T-cell (primary cell): ENCODE measurements at regions not wholly inside any gene's neighbourhood (a gene's known extent, or its start where the extent isn't known, plus 50 kb on each side); places are given as distances from the start of the nearest gene placed in this dataset.

Experiments used
- ATAC-seq, 4 experiments: fragments of 200-7000 bp in 3 of 4; fragments of 150-1000 bp in 1 of 4; cut with Tn5 transposase; replicated peaks in 1 of 4; 1 replicate in 3 of 4; 2 replicates in 1 of 4; pipeline ENCODE4 v1.10.0; 2021; ENCODE audit warnings: moderate library complexity in 3 of 4, mild to moderate bottlenecking in 2 of 4, moderate number of reproducible peaks in 1 of 4
- CTCF ChIA-PET, 2 donors: fragments of 300-600 bp; sonication (Branson Sonifier 250); formaldehyde crosslinking; loops; one replicate each; lab custom pipeline; 2022; ENCODE audit warnings: antibody characterized with exemption in 2 of 2; lab: Charles Lee
- POLR2A ChIA-PET, 2 donors: fragments of 300-600 bp; sonication (Branson Sonifier 250); formaldehyde crosslinking; loops; one replicate each; lab custom pipeline; 2022; ENCODE audit warnings: antibody characterized with exemption in 2 of 2; lab: Charles Lee
- DNase-seq, 35 experiments: peaks; one replicate each; pipeline versions ENCODE4 v3.0.0 to v3.0.0-alpha.2; 2013 to 2023
- H3K27ac ChIP-seq: one replicate; pipeline ENCODE4 v1.5.1; 2013; ENCODE audit warnings: low read length
- H3K27me3 ChIP-seq, 2 experiments: replicated peaks in 1 of 2; 1 replicate in 1 of 2; 2 replicates in 1 of 2; pipeline versions ENCODE4 v1.6.1 to v1.7.0; 2013; ENCODE audit warnings: low read length in 1 of 2, mixed read lengths in 1 of 2; ENCODE audit not compliant: control insufficient read depth in 2 of 2, insufficient read depth in 2 of 2; ENCODE audit errors: extremely low read depth in 1 of 2
- H3K36me3 ChIP-seq, 2 donors: 1 replicate in 1 of 2; 2 replicates in 1 of 2; pipeline versions ENCODE4 v1.6.1 to v1.7.0; 2013; ENCODE audit warnings: low read length in 1 of 2; ENCODE audit not compliant: control insufficient read depth in 2 of 2, insufficient read depth in 1 of 2; ENCODE audit errors: extremely low read depth in 1 of 2
- H3K4me1 ChIP-seq, 2 experiments: 1 replicate in 1 of 2; 2 replicates in 1 of 2; pipeline versions ENCODE4 v1.6.1 to v1.7.0; 2013; ENCODE audit warnings: low read length in 2 of 2, mixed read lengths in 1 of 2; ENCODE audit not compliant: insufficient read depth in 2 of 2, control insufficient read depth in 1 of 2; ENCODE audit errors: extremely low read depth in 1 of 2
- H3K4me3 ChIP-seq, 2 donors: 1 replicate in 1 of 2; 2 replicates in 1 of 2; pipeline versions ENCODE4 v1.5.1 to v1.7.0; 2013; ENCODE audit warnings: mild to moderate bottlenecking in 2 of 2, low read length in 1 of 2, moderate library complexity in 1 of 2; ENCODE audit not compliant: control insufficient read depth in 1 of 2; ENCODE audit errors: extremely low read depth in 1 of 2
- H3K9me3 ChIP-seq: 2 replicates; pipeline ENCODE4 v1.7.0; 2013
- H3K27ac Mint-ChIP-seq, 2 donors: one replicate each; pipeline ENCODE4 v1.8.0; 2020 to 2021; ENCODE audit warnings: mild to moderate bottlenecking in 2 of 2, mixed read lengths in 2 of 2
- H3K27me3 Mint-ChIP-seq, 2 donors: one replicate each; pipeline ENCODE4 v1.8.0; 2021 to 2022; ENCODE audit warnings: mixed read lengths in 2 of 2
- H3K36me3 Mint-ChIP-seq: one replicate; pipeline ENCODE4 v1.8.0; 2021; ENCODE audit warnings: mixed read lengths
- H3K4me1 Mint-ChIP-seq, 3 donors: one replicate each; pipeline ENCODE4 v1.8.0; 2020 to 2022; ENCODE audit warnings: mixed read lengths in 3 of 3, mild to moderate bottlenecking in 1 of 3
- H3K4me3 Mint-ChIP-seq, 3 donors: one replicate each; pipeline ENCODE4 v1.8.0; 2020 to 2022; ENCODE audit warnings: mild to moderate bottlenecking in 3 of 3, mixed read lengths in 3 of 3, moderate library complexity in 3 of 3
- H3K9me3 Mint-ChIP-seq, 3 donors: one replicate each; pipeline ENCODE4 v1.8.0; 2020 to 2022; ENCODE audit warnings: mixed read lengths in 3 of 3
- WGBS: methylation state at CpG from one replicate; pipeline ENCODE4 v1.1.5; 2013; ENCODE audit warnings: missing lambda C conversion rate; ENCODE audit not compliant: insufficient coverage; 5-methylcytosine and 5-hydroxymethylcytosine counted together

DNA sequence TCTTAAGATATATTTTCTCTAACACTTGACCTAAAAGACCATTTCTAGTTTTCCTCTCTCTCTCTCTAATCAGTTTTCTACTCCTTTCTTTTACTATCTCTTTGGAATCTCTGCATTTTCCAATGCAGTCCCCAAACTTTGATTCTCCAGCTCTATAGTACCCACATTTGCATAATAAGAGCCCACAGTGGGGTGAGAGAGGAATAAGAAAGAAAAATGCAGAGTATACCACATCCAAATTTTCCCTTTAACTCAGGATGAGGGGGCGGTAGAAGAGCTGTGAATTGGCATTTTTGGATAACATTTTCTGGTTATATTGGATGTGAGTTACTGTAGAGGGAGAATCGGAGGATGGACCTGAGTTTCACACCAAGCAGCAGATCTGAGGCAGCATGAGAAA lies 74.4 kb upstream of the SOD3 start:
- ATAC-seq (no peak), DNase-seq (no peak)
- CTCF ChIA-PET, result no interaction called here
- H3K9me3 Mint-ChIP-seq, result no peaks in the 10 kb centered on the region
- no CpG with 5 or more reads among the region's 2 CpGs for WGBS
- Histone ChIP-seq H3K4me3 (no peak overlapping the region), H3K9me3 (no peaks in the 10 kb centered on the region), H3K36me3 (no peaks in the 10 kb centered on the region), H3K27me3 (peaks cover 0 to 7% of the 10 kb centered on the region in 2 experiments), H3K4me1 (no peaks in the 10 kb centered on the region), H3K27ac (no peak overlapping the region)
- H3K4me1 Mint-ChIP-seq, result no peaks in the 10 kb centered on the region
- H3K4me3 Mint-ChIP-seq, result no peak overlapping the region
- H3K27me3 Mint-ChIP-seq, result peaks cover 4 to 8% of the 10 kb centered on the region in 2 donors
- POLR2A ChIA-PET, result no interaction called here
- no peaks in the 10 kb centered on the region for H3K36me3 Mint-ChIP-seq
- no peak overlapping the region for H3K27ac Mint-ChIP-seq

DNA sequence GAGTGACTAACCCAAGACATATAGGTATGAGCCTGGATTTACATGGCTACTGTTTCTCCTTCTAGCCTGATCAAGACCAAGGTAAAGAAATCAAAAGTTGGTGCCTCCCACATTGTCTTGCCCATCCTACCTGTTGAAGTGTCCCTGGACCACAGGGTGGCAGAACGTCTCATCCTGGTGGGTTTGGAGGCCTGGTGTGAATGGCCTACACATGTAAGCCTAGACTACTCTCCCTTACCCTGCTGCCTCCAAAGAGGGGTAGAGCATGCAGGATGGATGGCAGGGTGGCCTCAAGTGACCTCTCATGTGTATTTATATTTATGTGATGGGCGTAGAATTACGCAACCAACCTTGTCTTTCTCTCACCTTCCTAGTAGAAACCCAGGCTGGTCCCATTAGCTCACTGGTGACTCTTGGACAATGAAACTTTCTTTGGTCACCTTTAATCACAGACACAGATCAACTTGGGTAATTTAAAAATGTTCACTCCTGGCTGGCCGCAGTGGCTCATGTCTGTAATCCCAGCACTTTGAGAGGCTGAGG lies 73.3 kb upstream of the SOD3 start:
- WGBS, result 100% methylated on average over 1 of the region's 4 CpGs
- POLR2A ChIA-PET, result no interaction called here
- H3K36me3 Mint-ChIP-seq, result no peaks in the 10 kb centered on the region
- Histone ChIP-seq H3K36me3 (no peaks in the 10 kb centered on the region), H3K9me3 (no peaks in the 10 kb centered on the region), H3K4me1 (no peaks in the 10 kb centered on the region), H3K27me3 (no peaks in the 10 kb centered on the region), H3K4me3 (no peak overlapping the region), H3K27ac (no peak overlapping the region)
- CTCF ChIA-PET, result no interaction called here
- H3K27ac Mint-ChIP-seq, result no peak overlapping the region
- ATAC-seq (no peak), DNase-seq (no peak)
- peaks cover 4 to 8% of the 10 kb centered on the region in 2 donors for H3K27me3 Mint-ChIP-seq
- no peak overlapping the region for H3K4me3 Mint-ChIP-seq
- no peaks in the 10 kb centered on the region for H3K4me1 Mint-ChIP-seq
- no peaks in the 10 kb centered on the region for H3K9me3 Mint-ChIP-seq

DNA sequence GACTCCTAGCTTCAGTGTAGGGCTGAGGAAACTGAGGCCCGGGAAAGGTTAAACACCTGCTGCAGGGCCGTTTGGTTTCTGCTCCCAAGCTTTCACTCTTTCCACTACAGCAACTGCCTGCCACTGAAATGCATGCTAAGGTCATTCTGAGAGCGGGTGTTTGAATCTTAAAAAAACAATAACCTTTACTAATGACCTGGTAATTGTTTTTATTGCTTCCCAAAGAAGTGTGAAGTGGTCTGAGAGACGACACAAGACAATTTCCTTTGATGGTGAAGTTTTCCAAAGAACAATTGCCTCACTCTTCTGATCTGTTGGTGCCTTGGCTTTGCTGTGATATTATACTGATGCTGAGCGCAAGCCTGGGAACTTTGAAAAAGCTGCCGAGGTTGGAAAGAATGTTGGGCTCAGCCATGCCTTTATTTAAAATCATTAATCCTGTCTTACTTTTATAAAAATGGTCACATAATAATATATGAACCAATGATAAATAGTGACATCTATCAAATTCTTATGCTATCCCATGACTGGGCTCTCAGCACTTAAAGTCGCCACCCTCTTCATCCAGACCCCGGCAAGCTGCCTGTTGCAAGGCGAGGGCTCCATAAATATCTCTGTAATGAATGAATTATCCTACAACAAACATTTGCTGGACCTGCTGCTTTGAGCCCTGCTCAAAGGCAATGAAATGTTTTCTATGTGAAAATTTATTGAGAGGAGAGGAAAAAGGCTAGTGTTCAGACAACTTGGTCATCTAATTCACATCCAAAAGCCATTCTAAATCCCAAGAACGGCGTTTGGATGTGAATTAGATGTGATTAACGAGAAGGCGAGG lies 67.8 kb upstream of the SOD3 start:
- H3K4me1 ChIP-seq, result no peaks in the 10 kb centered on the region
- no peaks in the 10 kb centered on the region for H3K9me3 ChIP-seq
- CTCF ChIA-PET, result no interaction called here
- POLR2A ChIA-PET, result no interaction called here
- H3K4me3 ChIP-seq, result no peak overlapping the region
- H3K27me3 ChIP-seq, result no peaks in the 10 kb centered on the region
- no peaks in the 10 kb centered on the region for H3K9me3 Mint-ChIP-seq
- H3K27ac ChIP-seq, result no peak overlapping the region
- no peaks in the 10 kb centered on the region for H3K36me3 Mint-ChIP-seq
- H3K27me3 Mint-ChIP-seq, result peaks cover 8 to 16% of the 10 kb centered on the region in 2 donors
- no peaks in the 10 kb centered on the region for H3K4me1 Mint-ChIP-seq
- H3K27ac Mint-ChIP-seq, result no peak overlapping the region
- H3K36me3 ChIP-seq, result no peaks in the 10 kb centered on the region
- no peak overlapping the region for H3K4me3 Mint-ChIP-seq
- ATAC-seq (no peak), DNase-seq (no peak)
- 0% methylated on average over 1 of the region's 13 CpGs for WGBS

DNA sequence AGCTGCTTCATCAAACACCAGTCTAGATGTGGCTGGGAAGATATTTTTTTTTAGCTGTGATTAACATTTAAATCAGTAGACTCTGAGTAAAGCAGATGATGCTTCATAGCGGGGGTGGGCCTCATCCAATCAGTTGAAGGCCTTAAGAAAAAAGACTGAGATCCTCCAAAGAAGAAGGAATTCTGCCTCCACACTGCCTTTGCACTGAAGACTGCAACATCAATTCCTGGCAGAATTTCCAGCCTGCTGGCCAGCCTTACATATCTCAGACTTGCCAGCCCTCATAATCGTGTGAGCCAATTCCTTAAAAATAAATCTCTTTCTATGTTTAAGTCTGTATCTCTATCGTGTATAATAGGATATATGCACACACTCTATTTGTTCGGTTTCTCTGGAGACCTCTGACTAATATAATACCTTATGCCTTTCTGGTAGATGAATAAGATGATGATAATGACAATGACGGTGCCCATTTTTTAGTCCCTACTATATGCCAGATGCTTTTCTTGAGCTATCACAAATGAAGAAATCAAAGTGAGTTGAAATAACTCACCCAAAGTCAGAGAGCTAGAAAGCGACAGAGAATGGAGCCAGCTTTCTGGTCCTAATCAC lies 66.1 kb upstream of the SOD3 start:
- Histone ChIP-seq H3K36me3 (no peaks in the 10 kb centered on the region), H3K9me3 (no peaks in the 10 kb centered on the region), H3K27me3 (no peaks in the 10 kb centered on the region), H3K4me3 (no peak overlapping the region), H3K4me1 (no peaks in the 10 kb centered on the region), H3K27ac (no peak overlapping the region)
- no peak for ATAC-seq
- Mint-ChIP-seq H3K36me3 (no peaks in the 10 kb centered on the region), H3K4me1 (no peaks in the 10 kb centered on the region), H3K27ac (no peak overlapping the region), H3K4me3 (no peak overlapping the region), H3K27me3 (peaks cover 11 to 19% of the 10 kb centered on the region in 2 donors), H3K9me3 (peaks cover 0 to 5% (median 0%) of the 10 kb centered on the region in 3 donors)
- WGBS, result 100% methylated on average over 1 of the region's 6 CpGs
- no peak for DNase-seq
- ChIA-PET CTCF (no interaction called here), POLR2A (no interaction called here)

DNA sequence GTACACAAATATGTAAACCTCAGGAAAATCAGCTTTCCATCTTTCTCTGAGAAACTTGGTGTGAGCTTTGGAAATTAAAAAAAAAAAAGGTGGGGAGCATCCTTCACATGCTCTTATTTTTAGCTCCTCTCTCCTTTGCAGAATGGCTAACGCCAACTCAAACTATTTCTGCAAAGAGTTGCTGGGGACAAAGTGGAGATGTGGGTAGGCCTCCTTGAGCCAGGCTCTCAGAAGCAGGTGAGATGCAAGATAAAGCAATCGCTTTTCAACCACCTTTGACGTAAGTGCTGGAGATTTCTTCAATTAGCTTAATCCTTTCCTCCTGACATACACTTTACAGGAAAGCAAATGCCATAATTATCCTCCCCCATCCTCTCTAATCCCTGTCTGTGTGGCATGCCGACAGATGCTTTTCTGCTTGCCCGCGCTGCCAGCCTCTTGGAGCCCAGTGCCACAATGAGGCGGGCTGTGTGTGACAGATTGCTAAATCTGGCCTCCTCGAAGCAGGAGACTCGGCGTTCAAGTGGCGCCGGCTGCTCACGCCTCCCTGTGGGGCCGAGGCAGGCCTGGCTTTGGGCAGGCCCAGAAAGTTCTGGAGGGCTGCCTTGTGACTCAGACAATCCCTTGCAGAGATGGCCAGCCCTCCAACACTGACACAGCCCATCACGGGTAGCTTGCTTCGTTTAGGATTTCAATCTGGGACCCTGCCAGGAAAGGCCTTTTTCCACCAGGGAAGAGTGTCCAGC lies 64.9 kb upstream of the SOD3 start:
- no peaks in the 10 kb centered on the region for H3K36me3 Mint-ChIP-seq
- Histone ChIP-seq H3K4me1 (no peaks in the 10 kb centered on the region), H3K27ac (no peak overlapping the region), H3K9me3 (no peaks in the 10 kb centered on the region), H3K27me3 (no peaks in the 10 kb centered on the region), H3K36me3 (no peaks in the 10 kb centered on the region), H3K4me3 (no peak overlapping the region)
- no peaks in the 10 kb centered on the region for H3K4me1 Mint-ChIP-seq
- ChIA-PET CTCF (no interaction called here), POLR2A (no interaction called here)
- WGBS, result 89% methylated on average over 12 of the region's 16 CpGs
- peaks cover 11 to 19% of the 10 kb centered on the region in 2 donors for H3K27me3 Mint-ChIP-seq
- no peak for ATAC-seq
- H3K4me3 Mint-ChIP-seq, result no peak overlapping the region
- peaks cover 0 to 11% (median 0%) of the 10 kb centered on the region in 3 donors for H3K9me3 Mint-ChIP-seq
- DNase-seq, result no peak
- no peak overlapping the region for H3K27ac Mint-ChIP-seq

DNA sequence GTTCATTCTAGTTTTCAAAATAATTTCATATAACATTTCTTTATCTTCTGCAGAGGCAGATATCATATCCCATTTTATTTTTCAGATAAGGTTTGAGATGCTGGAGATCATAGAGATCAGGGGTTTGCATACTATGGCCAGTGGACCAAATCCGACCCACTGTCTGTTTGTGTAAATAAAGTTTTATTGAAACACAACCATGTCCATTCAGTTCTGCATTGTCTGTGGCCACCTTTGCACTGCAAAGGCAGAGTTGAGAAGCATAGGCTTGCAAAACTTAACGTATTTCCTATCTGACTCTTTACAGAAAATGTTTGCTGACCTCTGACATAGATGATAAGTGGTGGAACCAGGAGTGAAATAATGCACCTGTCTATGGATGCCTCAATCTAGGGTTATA lies 63.9 kb upstream of the SOD3 start:
- H3K36me3 Mint-ChIP-seq, result no peaks in the 10 kb centered on the region

More for the DNA sequence above, 63.9 kb upstream of the SOD3 start:
- no peak overlapping the region for H3K27ac ChIP-seq
- no CpG with 5 or more reads among the region's 2 CpGs for WGBS
- H3K27me3 Mint-ChIP-seq, result peaks cover 11 to 15% of the 10 kb centered on the region in 2 donors
- H3K9me3 Mint-ChIP-seq, result peaks cover 0 to 15% (median 5%) of the 10 kb centered on the region in 3 donors
- H3K4me1 ChIP-seq, result no peaks in the 10 kb centered on the region
- no peaks in the 10 kb centered on the region for H3K36me3 ChIP-seq
- ATAC-seq (no peak), DNase-seq (no peak)
- no peaks in the 10 kb centered on the region for H3K4me1 Mint-ChIP-seq
- H3K4me3 Mint-ChIP-seq, result no peak overlapping the region
- no peaks in the 10 kb centered on the region for H3K27me3 ChIP-seq
- H3K9me3 ChIP-seq, result no peaks in the 10 kb centered on the region
- POLR2A ChIA-PET, result no interaction called here
- CTCF ChIA-PET, result no interaction called here
- H3K4me3 ChIP-seq, result no peak overlapping the region
- no peak overlapping the region for H3K27ac Mint-ChIP-seq
